ENCODE measurements at regions not wholly inside any gene's neighbourhood (a gene's known extent, or its start where the extent isn't known, plus 50 kb on each side); places are given as distances from the start of the nearest gene placed in this dataset.

DNA sequence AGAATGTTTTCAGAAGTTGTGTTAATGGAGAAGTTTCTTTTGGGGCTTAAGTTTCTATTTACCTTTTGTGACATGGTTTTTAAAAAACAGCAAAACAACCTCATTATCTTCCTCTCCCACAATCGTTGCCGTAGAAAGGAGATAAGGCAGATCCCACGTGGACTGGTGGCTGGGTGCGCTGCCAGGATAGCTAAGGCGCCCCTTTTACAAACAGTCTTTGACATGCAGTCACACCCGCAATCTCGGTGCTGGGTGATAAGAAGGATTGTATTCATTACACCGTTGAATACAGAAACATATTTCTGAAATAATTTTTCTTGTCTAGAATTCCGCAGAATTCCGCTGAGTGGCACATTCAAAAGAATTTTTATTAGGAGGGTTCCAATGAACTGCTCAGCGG lies 271.1 kb downstream of the UQCRFS1 start:
- TF ChIP-seq TCF12 (IDR thresholded peaks at IDR 0.05; ENCODE audit: low read depth) = no peak
- TF ChIP-seq, protein P1, sequence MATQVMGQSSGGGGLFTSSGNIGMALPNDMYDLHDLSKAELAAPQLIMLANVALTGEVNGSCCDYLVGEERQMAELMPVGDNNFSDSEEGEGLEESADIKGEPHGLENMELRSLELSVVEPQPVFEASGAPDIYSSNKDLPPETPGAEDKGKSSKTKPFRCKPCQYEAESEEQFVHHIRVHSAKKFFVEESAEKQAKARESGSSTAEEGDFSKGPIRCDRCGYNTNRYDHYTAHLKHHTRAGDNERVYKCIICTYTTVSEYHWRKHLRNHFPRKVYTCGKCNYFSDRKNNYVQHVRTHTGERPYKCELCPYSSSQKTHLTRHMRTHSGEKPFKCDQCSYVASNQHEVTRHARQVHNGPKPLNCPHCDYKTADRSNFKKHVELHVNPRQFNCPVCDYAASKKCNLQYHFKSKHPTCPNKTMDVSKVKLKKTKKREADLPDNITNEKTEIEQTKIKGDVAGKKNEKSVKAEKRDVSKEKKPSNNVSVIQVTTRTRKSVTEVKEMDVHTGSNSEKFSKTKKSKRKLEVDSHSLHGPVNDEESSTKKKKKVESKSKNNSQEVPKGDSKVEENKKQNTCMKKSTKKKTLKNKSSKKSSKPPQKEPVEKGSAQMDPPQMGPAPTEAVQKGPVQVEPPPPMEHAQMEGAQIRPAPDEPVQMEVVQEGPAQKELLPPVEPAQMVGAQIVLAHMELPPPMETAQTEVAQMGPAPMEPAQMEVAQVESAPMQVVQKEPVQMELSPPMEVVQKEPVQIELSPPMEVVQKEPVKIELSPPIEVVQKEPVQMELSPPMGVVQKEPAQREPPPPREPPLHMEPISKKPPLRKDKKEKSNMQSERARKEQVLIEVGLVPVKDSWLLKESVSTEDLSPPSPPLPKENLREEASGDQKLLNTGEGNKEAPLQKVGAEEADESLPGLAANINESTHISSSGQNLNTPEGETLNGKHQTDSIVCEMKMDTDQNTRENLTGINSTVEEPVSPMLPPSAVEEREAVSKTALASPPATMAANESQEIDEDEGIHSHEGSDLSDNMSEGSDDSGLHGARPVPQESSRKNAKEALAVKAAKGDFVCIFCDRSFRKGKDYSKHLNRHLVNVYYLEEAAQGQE (IDR thresholded peaks at IDR 0.05; ENCODE audit: low read depth) = no peak
- TF ChIP-seq RAD21 (IDR thresholded peaks at IDR 0.05; ENCODE audit: low read depth) = no peak
- TF ChIP-seq CEBPB (IDR thresholded peaks at IDR 0.05) = no peak
- TF ChIP-seq ZBTB7A (IDR thresholded peaks at IDR 0.05; ENCODE audit: low read depth) = no peak
- no peak for TF ChIP-seq CREB1 (IDR thresholded peaks at IDR 0.05; ENCODE audit: low read depth)
- TF ChIP-seq TAF1 (IDR thresholded peaks at IDR 0.05; ENCODE audit: low read depth) = no peak
- no peak for TF ChIP-seq YY1 (IDR thresholded peaks at IDR 0.05; ENCODE audit: low read depth)
- TF ChIP-seq, protein P2, sequence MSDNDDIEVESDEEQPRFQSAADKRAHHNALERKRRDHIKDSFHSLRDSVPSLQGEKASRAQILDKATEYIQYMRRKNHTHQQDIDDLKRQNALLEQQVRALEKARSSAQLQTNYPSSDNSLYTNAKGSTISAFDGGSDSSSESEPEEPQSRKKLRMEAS (IDR thresholded peaks at IDR 0.05) = no peak
- TF ChIP-seq FOXM1 (IDR thresholded peaks at IDR 0.05; ENCODE audit: borderline replicate concordance, low read depth) = no peak
- TF ChIP-seq, protein P3, sequence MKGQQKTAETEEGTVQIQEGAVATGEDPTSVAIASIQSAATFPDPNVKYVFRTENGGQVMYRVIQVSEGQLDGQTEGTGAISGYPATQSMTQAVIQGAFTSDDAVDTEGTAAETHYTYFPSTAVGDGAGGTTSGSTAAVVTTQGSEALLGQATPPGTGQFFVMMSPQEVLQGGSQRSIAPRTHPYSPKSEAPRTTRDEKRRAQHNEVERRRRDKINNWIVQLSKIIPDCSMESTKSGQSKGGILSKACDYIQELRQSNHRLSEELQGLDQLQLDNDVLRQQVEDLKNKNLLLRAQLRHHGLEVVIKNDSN (IDR thresholded peaks at IDR 0.05) = no peak
- TF ChIP-seq EP300 (IDR thresholded peaks at IDR 0.05; ENCODE audit: borderline replicate concordance) = no peak
- no peak for TF ChIP-seq TEAD4 (IDR thresholded peaks at IDR 0.05)

DNA sequence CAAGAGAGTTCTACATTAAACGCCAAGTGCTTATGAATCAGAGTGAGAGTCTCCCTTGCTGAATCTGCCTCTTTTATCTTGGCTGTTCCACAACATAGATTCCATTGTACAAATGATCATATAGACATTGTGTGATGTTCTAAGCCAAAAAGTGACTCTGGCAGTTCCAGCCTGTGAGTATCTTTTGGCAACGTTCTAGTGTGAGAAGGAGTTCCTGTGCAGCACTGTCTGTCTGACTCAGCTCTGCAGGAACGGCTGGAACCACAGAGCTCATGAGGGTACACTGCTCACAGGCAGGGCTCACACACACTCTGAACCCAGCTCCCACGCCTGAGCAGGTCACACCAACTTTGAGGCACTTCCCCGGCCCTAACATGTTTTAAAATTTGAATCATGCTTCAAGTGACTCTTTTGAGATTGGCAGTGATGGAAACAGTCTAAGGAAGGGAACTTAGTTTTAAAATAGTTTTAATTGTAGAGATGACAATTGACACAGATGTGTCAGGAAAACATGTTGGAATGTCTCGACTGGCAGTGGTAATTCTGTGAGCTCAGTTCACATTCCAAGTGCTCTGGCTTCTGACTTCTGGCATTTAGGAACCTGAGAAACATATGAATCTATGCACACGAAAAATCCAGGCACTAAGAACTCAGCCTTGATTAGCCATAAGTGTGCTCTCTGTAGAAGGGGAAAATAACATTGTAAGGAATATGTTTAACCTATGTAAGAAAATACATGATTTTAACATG lies 272.0 kb downstream of the UQCRFS1 start:
- no peak for TF ChIP-seq RAD21 (IDR thresholded peaks at IDR 0.05; ENCODE audit: low read depth)

DNA sequence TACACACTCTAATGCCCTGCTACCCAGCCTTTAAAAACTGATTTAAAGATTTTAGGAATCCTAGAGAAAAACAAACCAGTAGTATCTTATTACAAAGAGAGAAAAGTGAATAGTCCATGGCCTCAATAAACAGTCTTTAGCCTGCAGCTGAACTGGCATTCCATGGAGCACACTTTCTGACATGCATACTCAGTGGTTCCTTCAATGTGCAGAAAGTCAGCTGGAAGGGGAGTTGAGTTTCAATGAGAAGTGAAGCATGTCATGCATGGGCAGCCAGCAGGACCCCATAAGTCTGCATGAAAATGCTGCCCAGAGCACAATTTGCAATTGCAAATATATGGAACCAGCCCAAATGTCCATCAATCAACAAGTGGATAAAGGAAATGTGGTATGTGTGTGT lies 273.7 kb downstream of the UQCRFS1 start:
- TF ChIP-seq EP300 (IDR thresholded peaks at IDR 0.05; ENCODE audit: borderline replicate concordance) (no peak), RAD21 (IDR thresholded peaks at IDR 0.05; ENCODE audit: low read depth) (no peak), EGR1 (IDR thresholded peaks at IDR 0.05) (no peak), CEBPB (IDR thresholded peaks at IDR 0.05) (no peak), TEAD4 (IDR thresholded peaks at IDR 0.05) (no peak), NFIC (IDR thresholded peaks at IDR 0.05) (no peak), FOXM1 (IDR thresholded peaks at IDR 0.05; ENCODE audit: borderline replicate concordance, low read depth) (no peak), YY1 (IDR thresholded peaks at IDR 0.05; ENCODE audit: low read depth) (no peak), ZBTB7A (IDR thresholded peaks at IDR 0.05; ENCODE audit: low read depth) (no peak)
- TF ChIP-seq, protein P2 (IDR thresholded peaks at IDR 0.05) = no peak
- TF ChIP-seq, protein P1 (IDR thresholded peaks at IDR 0.05; ENCODE audit: low read depth) = no peak
- TF ChIP-seq, protein P3 (IDR thresholded peaks at IDR 0.05) = no peak

DNA sequence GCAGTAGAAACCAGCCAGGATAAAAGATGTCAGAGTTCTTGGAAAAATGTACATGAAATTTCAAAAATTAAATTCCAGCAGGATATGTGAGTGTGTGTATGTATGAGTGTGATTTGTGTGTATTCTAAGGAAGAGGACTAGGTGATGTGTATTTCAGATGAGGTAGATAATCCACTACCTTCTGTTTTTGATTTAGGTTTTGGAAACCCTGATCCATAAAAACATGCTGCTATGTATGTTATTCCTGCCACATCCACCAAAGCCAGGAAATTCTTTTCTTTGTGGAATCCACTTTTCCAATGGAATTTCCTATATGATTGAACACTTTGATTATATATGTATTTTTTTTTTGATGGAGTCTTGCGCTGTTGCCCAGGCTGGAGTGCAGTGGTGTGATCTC lies 276.9 kb downstream of the UQCRFS1 start:
- no peak for TF ChIP-seq FOXM1 (IDR thresholded peaks at IDR 0.05; ENCODE audit: borderline replicate concordance, low read depth)
- TF ChIP-seq, protein P2 (IDR thresholded peaks at IDR 0.05) = no peak
- TF ChIP-seq RAD21 (IDR thresholded peaks at IDR 0.05; ENCODE audit: low read depth) = no peak
- TF ChIP-seq EGR1 (IDR thresholded peaks at IDR 0.05) = no peak
- TF ChIP-seq TCF12 (IDR thresholded peaks at IDR 0.05; ENCODE audit: low read depth) = no peak
- TF ChIP-seq NFIC (IDR thresholded peaks at IDR 0.05) = no peak
- TF ChIP-seq CREB1 (IDR thresholded peaks at IDR 0.05; ENCODE audit: low read depth) = no peak

DNA sequence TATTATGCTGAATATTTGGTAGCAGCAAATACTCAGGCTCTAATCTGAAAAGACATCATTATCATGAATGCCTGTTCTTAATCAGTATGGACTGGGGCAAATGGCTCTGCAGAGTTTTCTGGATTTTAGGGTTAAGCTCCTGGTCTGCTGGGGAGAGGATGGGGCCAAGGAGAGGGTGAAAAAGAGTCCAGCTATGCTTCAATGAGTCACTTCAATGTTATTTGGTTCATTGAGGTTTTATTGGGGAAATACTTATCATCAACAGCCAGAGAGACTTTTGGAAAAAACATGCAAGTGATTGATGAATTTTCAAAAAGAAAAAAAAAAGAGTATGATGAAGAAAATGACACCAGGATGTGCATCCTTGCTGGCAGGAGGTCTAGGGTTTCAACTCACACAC lies 278.3 kb downstream of the UQCRFS1 start:
- TF ChIP-seq, protein P1 (IDR thresholded peaks at IDR 0.05; ENCODE audit: low read depth) = no peak
- TF ChIP-seq RAD21 (IDR thresholded peaks at IDR 0.05; ENCODE audit: low read depth) (no peak), NFIC (IDR thresholded peaks at IDR 0.05) (no peak), EGR1 (IDR thresholded peaks at IDR 0.05) (no peak), TCF12 (IDR thresholded peaks at IDR 0.05; ENCODE audit: low read depth) (no peak), TAF1 (IDR thresholded peaks at IDR 0.05; ENCODE audit: low read depth) (no peak)

Data from Ishikawa (cell line).